OCI-LY1 (cell line): ENCODE measurements at regions not wholly inside any gene's neighbourhood (a gene's known extent, or its start where the extent isn't known, plus 50 kb on each side); places are given as distances from the start of the nearest gene placed in this dataset.
A peak's percentile ranks its signal among the peaks of the same experiment; 100 is the strongest.

Source experiments
- CTCF ChIP-seq: fragments of 200-600 bp; sonication (generic), shearing (Covaris generic); IDR thresholded peaks from 2 replicates; pipeline ENCODE4 v1.5.1; 2017; ENCODE audit warnings: mild to moderate bottlenecking, antibody characterized with exemption, low read length, moderate library complexity, mixed read lengths
- EZH2 ChIP-seq: fragments of 200-600 bp; sonication (generic), shearing (Covaris generic); IDR thresholded peaks from 2 replicates; pipeline ENCODE4 v1.8.0; 2017; ENCODE audit warnings: borderline replicate concordance, mixed run types, mild to moderate bottlenecking, antibody characterized with exemption, low read length, moderate library complexity, mixed read lengths

DNA sequence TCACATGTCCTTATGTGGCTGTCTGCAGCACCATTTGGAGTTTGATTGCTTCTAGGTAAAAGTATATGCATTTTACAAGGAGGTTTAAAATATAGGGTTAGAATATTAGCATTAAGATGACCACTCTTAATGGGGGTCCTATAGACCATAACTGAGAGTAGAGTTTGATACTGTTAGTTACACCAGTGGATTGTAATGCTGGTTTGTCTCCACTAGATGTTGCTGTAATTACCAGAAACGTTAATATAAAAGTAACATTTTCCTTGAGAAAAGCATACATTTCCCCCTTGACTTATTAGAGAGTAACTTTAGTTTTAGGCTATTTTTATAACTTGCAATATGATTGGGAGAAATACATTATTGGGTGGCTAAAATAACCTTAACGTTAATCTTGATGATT is 93.0 kb downstream of the ZXDA start:
- TF ChIP-seq CTCF (peak; percentile 35; the same call in 1 of the 2 replicates), EZH2 (no peak)
